ENCODE measurements at regions not wholly inside any gene's neighbourhood (a gene's known extent, or its start where the extent isn't known, plus 50 kb on each side); places are given as distances from the start of the nearest gene placed in this dataset.

DNA sequence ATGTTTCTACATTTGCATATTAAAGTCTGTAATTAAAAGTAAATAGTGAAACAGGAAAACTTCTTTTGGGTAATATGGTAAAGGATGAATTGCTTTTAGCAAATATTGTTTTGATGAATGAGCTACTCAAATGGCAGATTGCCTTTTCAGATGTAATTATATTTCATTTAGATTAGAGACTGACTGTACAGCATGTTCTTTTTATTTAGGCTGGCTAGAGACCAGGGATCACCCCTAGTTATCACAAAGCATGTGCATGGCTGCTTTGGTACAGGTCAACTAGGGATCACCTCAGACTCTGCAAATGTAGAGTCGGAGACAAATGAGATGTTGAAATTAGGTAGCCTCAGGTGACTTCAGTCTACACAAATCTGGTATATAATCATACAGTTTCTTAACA is 214.9 kb upstream of the SEMA6A start:
- no peak overlapping the region for H3K27ac ChIP-seq (ENCODE audit: insufficient read depth, low read length, poor library complexity, severe bottlenecking)

DNA sequence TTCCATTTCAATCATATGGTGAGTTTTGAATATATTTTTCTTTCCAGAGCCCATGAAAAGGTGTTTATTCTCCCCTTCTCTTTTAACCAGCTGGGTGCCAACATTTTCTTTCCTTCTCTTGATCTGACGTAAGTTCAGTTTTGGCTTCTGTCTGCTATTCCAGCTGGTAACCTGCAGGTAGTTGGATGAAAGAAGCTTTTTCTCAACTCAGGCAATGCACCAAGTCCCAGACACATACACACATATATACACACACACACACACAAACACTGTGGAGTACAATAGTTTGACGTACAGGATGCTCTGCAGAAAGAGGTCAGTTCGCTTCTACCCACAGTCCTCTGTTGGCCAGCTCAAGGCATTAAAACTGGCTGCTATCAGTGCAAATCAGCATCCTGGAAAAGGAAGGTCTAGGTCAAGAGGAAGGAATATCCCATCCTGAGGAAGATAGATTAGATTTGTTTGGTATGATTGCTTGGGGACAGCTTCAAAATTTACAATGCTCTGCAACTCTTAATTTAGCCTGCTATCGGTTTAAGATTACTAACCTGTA is 214.3 kb upstream of the SEMA6A start:
- Histone ChIP-seq H3K27me3 (replicated peaks; ENCODE audit: control insufficient read depth, insufficient read depth, low read length, poor library complexity, severe bottlenecking) (no peaks in the 10 kb centered on the region), H3K4me1 (ENCODE audit: control insufficient read depth, insufficient read depth, low read length, poor library complexity, severe bottlenecking) (no peaks in the 10 kb centered on the region), H3K36me3 (ENCODE audit: control insufficient read depth, insufficient read depth, low read length) (no peaks in the 10 kb centered on the region), H3K4me3 (ENCODE audit: insufficient read depth, low read depth, low read length, poor library complexity, severe bottlenecking) (no peak overlapping the region), H3K9me3 (ENCODE audit: control insufficient read depth, low read length) (no peaks in the 10 kb centered on the region), H3K27ac (ENCODE audit: insufficient read depth, low read length, poor library complexity, severe bottlenecking) (no peak overlapping the region)
- DNase-seq: no peak

More for the DNA sequence above, 214.9 kb upstream of the SEMA6A start:
- no peak for DNase-seq
- H3K4me3 ChIP-seq (ENCODE audit: insufficient read depth, low read depth, low read length, poor library complexity, severe bottlenecking): no peak overlapping the region
- H3K27me3 ChIP-seq (replicated peaks; ENCODE audit: control insufficient read depth, insufficient read depth, low read length, poor library complexity, severe bottlenecking): no peaks in the 10 kb centered on the region
- H3K4me1 ChIP-seq (ENCODE audit: control insufficient read depth, insufficient read depth, low read length, poor library complexity, severe bottlenecking): no peaks in the 10 kb centered on the region
- H3K9me3 ChIP-seq (ENCODE audit: control insufficient read depth, low read length): no peaks in the 10 kb centered on the region
- no peaks in the 10 kb centered on the region for H3K36me3 ChIP-seq (ENCODE audit: control insufficient read depth, insufficient read depth, low read length)

DNA sequence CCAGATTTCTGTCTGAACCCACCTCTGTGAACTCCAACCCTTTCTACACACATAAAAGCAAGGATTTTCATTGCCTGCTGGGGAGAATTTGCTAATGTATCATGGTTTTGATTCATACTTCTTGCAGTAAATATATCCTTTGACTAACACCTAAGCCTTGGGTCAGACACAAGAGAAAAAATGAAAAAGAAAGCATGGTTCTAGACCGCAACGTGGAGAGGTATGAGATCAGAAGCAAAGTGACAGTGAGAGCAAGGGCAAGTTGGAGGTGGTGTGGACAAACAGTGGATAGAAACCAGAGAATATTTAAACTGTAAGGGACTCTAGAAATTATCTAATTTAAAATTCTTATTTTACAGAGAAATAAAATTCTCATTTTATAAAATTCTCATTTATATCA is 212.9 kb upstream of the SEMA6A start:
- no peak for DNase-seq
- Histone ChIP-seq H3K36me3 (ENCODE audit: control insufficient read depth, insufficient read depth, low read length) (no peaks in the 10 kb centered on the region), H3K27me3 (replicated peaks; ENCODE audit: control insufficient read depth, insufficient read depth, low read length, poor library complexity, severe bottlenecking) (no peaks in the 10 kb centered on the region), H3K4me1 (ENCODE audit: control insufficient read depth, insufficient read depth, low read length, poor library complexity, severe bottlenecking) (no peaks in the 10 kb centered on the region), H3K4me3 (ENCODE audit: insufficient read depth, low read depth, low read length, poor library complexity, severe bottlenecking) (no peak overlapping the region), H3K27ac (ENCODE audit: insufficient read depth, low read length, poor library complexity, severe bottlenecking) (no peak overlapping the region), H3K9me3 (ENCODE audit: control insufficient read depth, low read length) (no peaks in the 10 kb centered on the region)

DNA sequence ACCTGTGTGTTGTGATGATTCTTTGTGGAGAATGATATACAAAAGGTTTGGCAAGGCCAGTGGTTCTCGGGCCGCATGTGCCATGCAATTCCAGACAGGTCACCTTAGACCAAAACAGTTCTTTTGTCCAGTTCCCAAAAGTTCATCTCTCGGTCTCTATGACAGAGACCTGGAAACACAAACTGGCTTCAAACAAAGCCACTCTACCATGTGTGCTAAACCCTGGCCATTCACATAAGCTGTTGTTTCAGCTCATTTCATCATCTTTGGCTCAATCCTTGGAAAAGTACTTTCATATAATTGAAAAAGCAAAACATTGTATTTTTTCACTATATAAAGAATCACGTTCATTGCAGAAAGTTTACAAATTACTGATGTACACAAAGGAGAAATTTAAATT is 210.5 kb upstream of the SEMA6A start:
- no peaks in the 10 kb centered on the region for H3K36me3 ChIP-seq (ENCODE audit: control insufficient read depth, insufficient read depth, low read length)

DNA sequence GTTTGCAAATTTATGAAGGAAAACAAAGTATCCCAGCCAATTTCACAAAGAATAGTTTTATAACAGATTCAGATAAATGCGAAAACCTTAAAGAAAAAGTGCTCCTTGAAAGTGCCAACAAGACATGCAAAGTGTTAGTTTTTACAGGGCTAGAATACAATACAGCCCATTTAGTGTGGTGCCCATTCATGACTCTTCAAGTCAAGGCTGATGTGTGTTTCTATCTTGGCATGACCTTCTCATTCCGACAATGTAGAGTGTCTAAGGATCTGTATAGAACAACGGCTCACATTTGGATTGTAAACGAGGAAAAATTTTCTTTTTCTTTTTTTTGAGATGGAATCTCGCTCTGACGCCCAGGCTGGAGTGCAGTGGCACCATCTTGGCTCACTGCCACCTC is 205.2 kb upstream of the SEMA6A start:
- no peak overlapping the region for H3K4me3 ChIP-seq (ENCODE audit: insufficient read depth, low read depth, low read length, poor library complexity, severe bottlenecking)
- H3K36me3 ChIP-seq (ENCODE audit: control insufficient read depth, insufficient read depth, low read length): no peaks in the 10 kb centered on the region
- no peaks in the 10 kb centered on the region for H3K4me1 ChIP-seq (ENCODE audit: control insufficient read depth, insufficient read depth, low read length, poor library complexity, severe bottlenecking)
- DNase-seq: no peak
- H3K27ac ChIP-seq (ENCODE audit: insufficient read depth, low read length, poor library complexity, severe bottlenecking): no peak overlapping the region
- no peaks in the 10 kb centered on the region for H3K27me3 ChIP-seq (replicated peaks; ENCODE audit: control insufficient read depth, insufficient read depth, low read length, poor library complexity, severe bottlenecking)
- no peaks in the 10 kb centered on the region for H3K9me3 ChIP-seq (ENCODE audit: control insufficient read depth, low read length)

More for the DNA sequence above, 210.5 kb upstream of the SEMA6A start:
- no peak overlapping the region for H3K4me3 ChIP-seq (ENCODE audit: insufficient read depth, low read depth, low read length, poor library complexity, severe bottlenecking)
- no peaks in the 10 kb centered on the region for H3K27me3 ChIP-seq (replicated peaks; ENCODE audit: control insufficient read depth, insufficient read depth, low read length, poor library complexity, severe bottlenecking)
- no peaks in the 10 kb centered on the region for H3K9me3 ChIP-seq (ENCODE audit: control insufficient read depth, low read length)
- H3K27ac ChIP-seq (ENCODE audit: insufficient read depth, low read length, poor library complexity, severe bottlenecking): no peak overlapping the region
- no peaks in the 10 kb centered on the region for H3K4me1 ChIP-seq (ENCODE audit: control insufficient read depth, insufficient read depth, low read length, poor library complexity, severe bottlenecking)
- no peak for DNase-seq

DNA sequence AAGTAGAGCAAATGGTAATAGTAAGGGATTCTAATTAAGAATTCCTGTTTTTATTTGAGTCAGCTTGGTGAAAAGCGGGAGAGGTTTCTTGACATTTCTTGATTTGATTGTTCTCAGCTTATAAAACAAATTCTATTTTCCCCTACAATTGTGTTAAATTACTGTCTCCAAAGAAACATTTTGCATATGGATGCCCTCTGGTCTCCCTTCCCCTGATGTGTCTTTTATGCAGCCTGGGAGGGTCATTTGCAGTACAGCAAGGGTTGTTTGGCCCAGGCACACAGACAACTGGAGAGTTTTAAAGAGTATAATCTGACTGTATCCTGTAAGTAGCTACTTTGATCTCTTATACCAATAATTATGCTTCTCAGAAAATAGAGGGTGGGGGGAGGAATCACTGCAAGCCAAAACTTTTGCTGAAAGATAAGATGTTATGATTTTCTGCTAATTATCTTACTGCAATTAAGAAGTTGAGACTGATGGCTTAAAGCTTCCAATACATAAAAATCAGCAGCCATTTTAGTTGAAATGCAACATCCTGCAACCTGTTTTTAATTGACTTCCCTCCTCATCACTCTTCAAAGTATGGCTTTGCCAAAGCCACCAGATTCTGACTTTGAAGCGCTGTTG is 204.1 kb upstream of the SEMA6A start:
- Histone ChIP-seq H3K4me3 (ENCODE audit: insufficient read depth, low read depth, low read length, poor library complexity, severe bottlenecking) (no peak overlapping the region), H3K9me3 (ENCODE audit: control insufficient read depth, low read length) (no peaks in the 10 kb centered on the region), H3K36me3 (ENCODE audit: control insufficient read depth, insufficient read depth, low read length) (no peaks in the 10 kb centered on the region), H3K27me3 (replicated peaks; ENCODE audit: control insufficient read depth, insufficient read depth, low read length, poor library complexity, severe bottlenecking) (no peaks in the 10 kb centered on the region), H3K4me1 (ENCODE audit: control insufficient read depth, insufficient read depth, low read length, poor library complexity, severe bottlenecking) (no peaks in the 10 kb centered on the region), H3K27ac (ENCODE audit: insufficient read depth, low read length, poor library complexity, severe bottlenecking) (no peak overlapping the region)
- DNase-seq: no peak

DNA sequence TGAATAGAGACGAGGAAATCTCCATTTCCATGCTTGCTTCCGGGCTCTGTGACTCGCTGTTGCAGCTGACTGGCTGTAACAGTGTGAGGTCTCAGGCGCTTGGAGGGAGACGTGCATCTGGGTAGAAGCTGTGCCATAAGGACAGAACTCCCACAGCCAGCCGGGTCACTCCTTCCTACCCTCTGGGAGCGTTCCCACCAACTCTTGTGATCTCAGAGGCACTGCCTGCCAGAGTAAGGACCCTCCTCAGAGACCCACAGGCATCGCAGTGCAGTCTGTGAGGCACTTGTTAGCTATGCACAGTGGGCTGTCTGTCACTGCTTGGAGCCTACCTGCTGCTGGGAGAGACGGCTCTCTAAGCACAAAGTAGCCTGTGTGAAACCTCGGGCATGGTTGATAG is 203.4 kb upstream of the SEMA6A start:
- H3K27me3 ChIP-seq (replicated peaks; ENCODE audit: control insufficient read depth, insufficient read depth, low read length, poor library complexity, severe bottlenecking): no peaks in the 10 kb centered on the region
- no peak for DNase-seq
- no peaks in the 10 kb centered on the region for H3K36me3 ChIP-seq (ENCODE audit: control insufficient read depth, insufficient read depth, low read length)
- no peaks in the 10 kb centered on the region for H3K4me1 ChIP-seq (ENCODE audit: control insufficient read depth, insufficient read depth, low read length, poor library complexity, severe bottlenecking)
- H3K27ac ChIP-seq (ENCODE audit: insufficient read depth, low read length, poor library complexity, severe bottlenecking): no peak overlapping the region
- no peaks in the 10 kb centered on the region for H3K9me3 ChIP-seq (ENCODE audit: control insufficient read depth, low read length)
- no peak overlapping the region for H3K4me3 ChIP-seq (ENCODE audit: insufficient read depth, low read depth, low read length, poor library complexity, severe bottlenecking)

DNA sequence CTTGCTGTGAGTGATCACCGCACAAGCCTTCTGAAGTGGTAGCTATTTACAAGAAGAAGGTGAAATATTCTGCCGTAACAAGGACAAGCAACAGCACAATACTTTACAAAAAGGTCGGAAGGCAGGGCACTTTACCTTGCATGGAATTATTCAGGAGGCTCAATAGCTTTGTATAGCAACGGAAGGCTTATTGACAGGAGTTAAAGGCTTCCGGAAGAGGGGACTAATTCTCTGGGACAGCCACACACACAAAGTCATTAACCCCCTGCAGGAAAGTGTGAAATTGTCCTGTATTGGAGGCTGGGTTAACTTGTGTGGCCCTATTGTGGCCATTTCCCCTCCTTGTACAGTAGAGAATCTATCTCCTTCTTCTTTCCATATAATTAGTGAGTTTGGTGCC is 199.3 kb upstream of the SEMA6A start:
- Histone ChIP-seq H3K27ac (ENCODE audit: insufficient read depth, low read length, poor library complexity, severe bottlenecking) (no peak overlapping the region), H3K36me3 (ENCODE audit: control insufficient read depth, insufficient read depth, low read length) (no peaks in the 10 kb centered on the region), H3K9me3 (ENCODE audit: control insufficient read depth, low read length) (no peaks in the 10 kb centered on the region), H3K27me3 (replicated peaks; ENCODE audit: control insufficient read depth, insufficient read depth, low read length, poor library complexity, severe bottlenecking) (no peaks in the 10 kb centered on the region), H3K4me1 (ENCODE audit: control insufficient read depth, insufficient read depth, low read length, poor library complexity, severe bottlenecking) (no peaks in the 10 kb centered on the region), H3K4me3 (ENCODE audit: insufficient read depth, low read depth, low read length, poor library complexity, severe bottlenecking) (no peak overlapping the region)
- no peak for DNase-seq

DNA sequence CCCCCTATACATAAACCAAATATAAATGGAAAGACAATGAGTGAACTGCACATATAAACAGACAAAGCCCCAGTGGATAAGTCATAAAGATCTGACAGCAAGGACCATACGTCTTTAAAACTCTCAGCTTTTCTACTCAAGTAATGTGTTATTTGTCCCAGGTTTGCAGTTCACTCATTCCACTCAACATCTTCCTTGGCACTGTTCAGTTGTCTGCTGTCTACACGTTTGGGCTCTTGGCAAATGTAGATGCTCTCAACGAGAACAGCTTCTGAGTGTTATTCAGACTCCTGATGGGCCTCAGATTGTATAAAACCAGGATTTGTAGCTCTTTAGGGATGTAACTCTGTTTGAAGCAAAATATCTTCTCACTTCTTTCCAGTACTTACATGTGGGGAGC is 198.2 kb upstream of the SEMA6A start:
- H3K27ac ChIP-seq (ENCODE audit: insufficient read depth, low read length, poor library complexity, severe bottlenecking): no peak overlapping the region
- H3K36me3 ChIP-seq (ENCODE audit: control insufficient read depth, insufficient read depth, low read length): no peaks in the 10 kb centered on the region
- H3K9me3 ChIP-seq (ENCODE audit: control insufficient read depth, low read length): no peaks in the 10 kb centered on the region
- H3K4me3 ChIP-seq (ENCODE audit: insufficient read depth, low read depth, low read length, poor library complexity, severe bottlenecking): no peak overlapping the region
- no peak for DNase-seq
- H3K27me3 ChIP-seq (replicated peaks; ENCODE audit: control insufficient read depth, insufficient read depth, low read length, poor library complexity, severe bottlenecking): no peaks in the 10 kb centered on the region
- H3K4me1 ChIP-seq (ENCODE audit: control insufficient read depth, insufficient read depth, low read length, poor library complexity, severe bottlenecking): no peaks in the 10 kb centered on the region

DNA sequence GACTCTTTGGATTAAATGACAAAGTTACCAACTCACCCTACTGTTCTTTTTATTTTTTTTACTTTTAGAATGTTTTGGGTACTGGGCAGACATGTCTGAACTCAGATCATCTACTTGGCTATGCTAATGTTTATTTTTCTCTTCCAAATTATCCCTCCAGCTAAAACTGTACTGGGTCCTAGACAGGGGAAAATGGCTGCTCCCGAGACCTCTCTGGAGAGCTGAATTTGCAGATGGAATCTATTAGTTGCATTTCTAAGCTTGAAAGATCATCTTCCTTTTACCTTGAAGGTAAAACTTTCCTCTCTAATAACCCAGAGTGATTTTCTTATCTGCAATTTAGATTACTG is 197.5 kb upstream of the SEMA6A start:
- H3K4me3 ChIP-seq (ENCODE audit: insufficient read depth, low read depth, low read length, poor library complexity, severe bottlenecking): no peak overlapping the region
- H3K36me3 ChIP-seq (ENCODE audit: control insufficient read depth, insufficient read depth, low read length): no peaks in the 10 kb centered on the region
- no peaks in the 10 kb centered on the region for H3K9me3 ChIP-seq (ENCODE audit: control insufficient read depth, low read length)
- H3K4me1 ChIP-seq (ENCODE audit: control insufficient read depth, insufficient read depth, low read length, poor library complexity, severe bottlenecking): no peaks in the 10 kb centered on the region
- H3K27ac ChIP-seq (ENCODE audit: insufficient read depth, low read length, poor library complexity, severe bottlenecking): no peak overlapping the region
- no peaks in the 10 kb centered on the region for H3K27me3 ChIP-seq (replicated peaks; ENCODE audit: control insufficient read depth, insufficient read depth, low read length, poor library complexity, severe bottlenecking)
- DNase-seq: no peak

Data from effector memory CD4-positive, alpha-beta T cell (primary cell).